ENCODE measurements at regions not wholly inside any gene's neighbourhood (a gene's known extent, or its start where the extent isn't known, plus 50 kb on each side); places are given as distances from the start of the nearest gene placed in this dataset.
"Not testable (repeated sequence)": the region's sequence is repeated elsewhere in the genome, so short reads cannot be mapped to it uniquely, and the experiment has no call there.

DNA sequence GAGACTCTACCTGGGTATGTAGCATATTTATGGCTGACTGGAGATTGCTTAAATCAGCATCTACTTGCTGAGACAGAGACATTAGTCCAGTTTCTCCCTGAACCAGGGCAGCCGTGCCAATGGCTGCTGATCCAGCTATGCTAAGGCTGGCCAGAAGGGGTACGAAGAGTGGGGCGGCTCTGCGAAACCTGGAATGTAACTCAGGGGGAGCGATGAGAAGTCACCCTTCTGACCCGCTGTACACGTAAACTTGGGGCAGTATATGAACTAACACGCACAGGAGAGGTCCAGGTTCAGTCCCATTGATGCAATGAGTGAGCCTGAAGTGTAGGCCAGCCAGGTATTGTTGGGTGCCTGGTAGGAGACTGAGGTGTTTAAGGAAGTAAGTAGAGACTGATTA, 73.7 kb downstream of the PRR15 start (continued):
- TF ChIP-seq, protein P1, sequence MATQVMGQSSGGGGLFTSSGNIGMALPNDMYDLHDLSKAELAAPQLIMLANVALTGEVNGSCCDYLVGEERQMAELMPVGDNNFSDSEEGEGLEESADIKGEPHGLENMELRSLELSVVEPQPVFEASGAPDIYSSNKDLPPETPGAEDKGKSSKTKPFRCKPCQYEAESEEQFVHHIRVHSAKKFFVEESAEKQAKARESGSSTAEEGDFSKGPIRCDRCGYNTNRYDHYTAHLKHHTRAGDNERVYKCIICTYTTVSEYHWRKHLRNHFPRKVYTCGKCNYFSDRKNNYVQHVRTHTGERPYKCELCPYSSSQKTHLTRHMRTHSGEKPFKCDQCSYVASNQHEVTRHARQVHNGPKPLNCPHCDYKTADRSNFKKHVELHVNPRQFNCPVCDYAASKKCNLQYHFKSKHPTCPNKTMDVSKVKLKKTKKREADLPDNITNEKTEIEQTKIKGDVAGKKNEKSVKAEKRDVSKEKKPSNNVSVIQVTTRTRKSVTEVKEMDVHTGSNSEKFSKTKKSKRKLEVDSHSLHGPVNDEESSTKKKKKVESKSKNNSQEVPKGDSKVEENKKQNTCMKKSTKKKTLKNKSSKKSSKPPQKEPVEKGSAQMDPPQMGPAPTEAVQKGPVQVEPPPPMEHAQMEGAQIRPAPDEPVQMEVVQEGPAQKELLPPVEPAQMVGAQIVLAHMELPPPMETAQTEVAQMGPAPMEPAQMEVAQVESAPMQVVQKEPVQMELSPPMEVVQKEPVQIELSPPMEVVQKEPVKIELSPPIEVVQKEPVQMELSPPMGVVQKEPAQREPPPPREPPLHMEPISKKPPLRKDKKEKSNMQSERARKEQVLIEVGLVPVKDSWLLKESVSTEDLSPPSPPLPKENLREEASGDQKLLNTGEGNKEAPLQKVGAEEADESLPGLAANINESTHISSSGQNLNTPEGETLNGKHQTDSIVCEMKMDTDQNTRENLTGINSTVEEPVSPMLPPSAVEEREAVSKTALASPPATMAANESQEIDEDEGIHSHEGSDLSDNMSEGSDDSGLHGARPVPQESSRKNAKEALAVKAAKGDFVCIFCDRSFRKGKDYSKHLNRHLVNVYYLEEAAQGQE (IDR thresholded peaks at IDR 0.05; ENCODE audit: low read depth), result no peak
- TF ChIP-seq JUND (IDR thresholded peaks at IDR 0.05) (no peak), EZH2 (IDR thresholded peaks at IDR 0.05) (no peak), SRF (IDR thresholded peaks at IDR 0.05; ENCODE audit: low read depth) (no peak), CBX3 (IDR thresholded peaks at IDR 0.05; ENCODE audit: low read depth) (no peak), FOSL1 (IDR thresholded peaks at IDR 0.05; ENCODE audit: low read depth) (no peak)

GRCh38 chr7:29638841-29639240, 75.2 kb downstream of the PRR15 start:
- DNase-seq (ENCODE audit: low read depth, low spot score); H3K79me2 ChIP-seq (ENCODE audit: insufficient read depth, low read length); H3K9ac ChIP-seq (ENCODE audit: low read length); POLR2A ChIA-PET; H3K9me2 ChIP-seq (ENCODE audit: insufficient read depth); H3K27ac ChIP-seq (ENCODE audit: low read depth, low read length); H3K36me3 ChIP-seq (ENCODE audit: control insufficient read depth in 1 of 2, insufficient read depth in 2 of 2, low read length in 2 of 2); H3K4me2 ChIP-seq (ENCODE audit: low read length); H2AFZ ChIP-seq (ENCODE audit: low read depth, low read length, poor library complexity, severe bottlenecking); H3K27me3 ChIP-seq (ENCODE audit: insufficient read depth, low read length); RAD21 ChIA-PET (ENCODE audit: low non-redundant PET in 1 of 2, low total read pairs in 2 of 2, uncharacterized antibody in 2 of 2, unreplicated experiment in 2 of 2); H3K9me3 ChIP-seq (ENCODE audit: control insufficient read depth in 1 of 2, insufficient read depth in 1 of 2, low read depth in 1 of 2, low read length in 2 of 2); BruUV-seq (replicated peaks); H4K20me1 ChIP-seq (ENCODE audit: insufficient read depth); H3K4me3 ChIP-seq (replicated peaks in 1 of 2; ENCODE audit: low read depth in 1 of 2, low read length in 2 of 2): not testable (repeated sequence)
- CTCF ChIA-PET, result interaction anchor here (1.8 kb wide), 1 partner anchor 282 kb away, joined by 5 read pairs; no protein-coding TSS in a partner anchor
- intact Hi-C loops (cut with micrococcal nuclease), result loop anchor here (2.0 kb wide), 1 partner anchor 424 kb away; no protein-coding TSS in a partner anchor
- peaks cover 11 to 31% of the 10 kb centered on the region in 2 experiments for H3K4me1 ChIP-seq (ENCODE audit: control insufficient read depth in 1 of 2, insufficient read depth in 2 of 2, low read length in 2 of 2)
- ATAC-seq, result peak; percentile 33; the same call in 1 of the 2 replicates
